Keratinocyte (primary cell): ENCODE measurements at regions not wholly inside any gene's neighbourhood (a gene's known extent, or its start where the extent isn't known, plus 50 kb on each side); places are given as distances from the start of the nearest gene placed in this dataset.

Experiments
- DNase-seq: peaks from one replicate; pipeline ENCODE4 v3.0.0-alpha.2; 2011; ENCODE audit warnings: low read depth, missing footprints, low spot score
- FAIRE-seq: peaks from 2 replicates; lab custom pipeline; 2011; peaks lifted over from hg19 to GRCh38; lab: Jason Lieb, UNC
- H2AFZ ChIP-seq: 2 replicates; pipeline ENCODE4 v1.6.0; 2012; ENCODE audit warnings: low read length, control low read depth, inconsistent platforms; ENCODE audit not compliant: control insufficient read depth
- H3K27ac ChIP-seq: 2 replicates; pipeline ENCODE4 v1.5.1; 2011; ENCODE audit warnings: low read length; ENCODE audit not compliant: control insufficient read depth, insufficient read depth
- H3K27me3 ChIP-seq: 3 replicates; pipeline ENCODE4 v1.6.0; 2011; ENCODE audit warnings: low read length; ENCODE audit not compliant: control insufficient read depth, insufficient read depth; ENCODE audit errors: extremely low read depth
- H3K36me3 ChIP-seq, 2 experiments: 2 replicates in 1 of 2; 3 replicates in 1 of 2; pipeline ENCODE4 v1.5.1; 2011; ENCODE audit warnings: low read length in 2 of 2, mild to moderate bottlenecking in 1 of 2; ENCODE audit not compliant: control insufficient read depth in 2 of 2, insufficient read depth in 2 of 2; ENCODE audit errors: extremely low read depth in 1 of 2
- H3K4me1 ChIP-seq: 3 replicates; pipeline ENCODE4 v1.5.1; 2011; ENCODE audit warnings: low read length; ENCODE audit not compliant: control insufficient read depth, insufficient read depth; ENCODE audit errors: extremely low read depth
- H3K4me2 ChIP-seq: 3 replicates; pipeline ENCODE4 v1.6.0; 2011; ENCODE audit warnings: low read depth, low read length; ENCODE audit not compliant: control insufficient read depth, insufficient read depth; ENCODE audit errors: extremely low read depth
- H3K4me3 ChIP-seq, 3 experiments: fragments of 200-600 bp in 1 of 3; sonication (generic) in 1 of 3; 2 replicates in 2 of 3; 3 replicates in 1 of 3; pipeline ENCODE4 v1.5.1; 2011 to 2016; ENCODE audit warnings: low read length in 3 of 3, mild to moderate bottlenecking in 3 of 3, control low read depth in 2 of 3, inconsistent platforms in 1 of 3, low read depth in 1 of 3, mixed read lengths in 1 of 3, mixed run types in 1 of 3, moderate library complexity in 1 of 3; ENCODE audit not compliant: control insufficient read depth in 2 of 3, insufficient read depth in 2 of 3; ENCODE audit errors: extremely low read depth in 1 of 3
- H3K79me2 ChIP-seq: 2 replicates; pipeline ENCODE4 v1.6.0; 2012; ENCODE audit warnings: low read length; ENCODE audit not compliant: control insufficient read depth, insufficient read depth
- H3K9ac ChIP-seq: 3 replicates; pipeline ENCODE4 v1.6.0; 2011; ENCODE audit warnings: low read length; ENCODE audit not compliant: control insufficient read depth, insufficient read depth; ENCODE audit errors: extremely low read depth
- H3K9me1 ChIP-seq: 3 replicates; pipeline ENCODE4 v1.6.0; 2011; ENCODE audit warnings: low read length; ENCODE audit not compliant: control insufficient read depth, insufficient read depth; ENCODE audit errors: extremely low read depth
- H3K9me3 ChIP-seq: 2 replicates; pipeline ENCODE4 v1.5.1; 2012; ENCODE audit warnings: low read depth, low read length; ENCODE audit not compliant: control insufficient read depth
- H4K20me1 ChIP-seq: 3 replicates; pipeline ENCODE4 v1.6.0; 2011; ENCODE audit warnings: low read length; ENCODE audit not compliant: control insufficient read depth, insufficient read depth; ENCODE audit errors: extremely low read depth
- EZH2 ChIP-seq: IDR thresholded peaks from one replicate; pipeline ENCODE4 v1.6.1; 2012; ENCODE audit warnings: inconsistent platforms, mild to moderate bottlenecking, low read length, moderate library complexity
- dilution Hi-C: fragments of 300-500 bp; cut with MboI; formaldehyde crosslinking; loops from one replicate; pipeline ENCODE4 v1.7.0; 2020; ENCODE audit warnings: low sequenced_read_pairs; ENCODE audit not compliant: extremely low pct_ligation_motif_present
- TF ChIP-seq, protein P1 (sequence below), 3 experiments: IDR thresholded peaks in 1 of 3; conservative IDR thresholded peaks in 1 of 3; optimal IDR thresholded peaks in 1 of 3; 2 replicates in 2 of 3; 3 replicates in 1 of 3; pipeline versions ENCODE3 to v1.5.1; 2011; ENCODE audit warnings: low read length in 3 of 3, mild to moderate bottlenecking in 3 of 3, moderate library complexity in 2 of 3, control low read depth in 1 of 3, inconsistent platforms in 1 of 3; ENCODE audit not compliant: insufficient read depth in 2 of 3; ENCODE audit errors: extremely low read depth in 1 of 3

DNA sequence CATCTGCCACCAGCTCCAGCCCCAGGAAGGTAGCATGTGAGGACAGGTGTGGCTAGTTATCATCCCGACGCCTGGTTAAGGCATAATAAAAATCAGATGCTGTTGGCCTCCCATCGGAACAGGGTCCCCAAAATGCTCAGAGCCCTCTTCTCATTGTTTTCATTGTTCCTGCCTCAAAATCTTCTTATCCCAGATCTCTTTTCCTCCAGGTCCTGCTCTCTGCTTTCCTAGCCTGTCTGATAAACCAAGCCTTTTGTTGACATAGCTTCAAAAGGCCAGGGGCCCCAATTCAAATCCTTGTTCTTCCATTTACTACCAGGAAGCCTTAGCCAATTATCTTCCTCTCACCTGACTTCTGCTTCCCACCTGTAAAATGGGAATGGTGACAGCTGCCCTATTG lies 130.1 kb upstream of the ADRA1B start:
- Histone ChIP-seq H3K4me3 (no peak overlapping the region), H3K36me3 (no peaks in the 10 kb centered on the region), H3K9ac (no peak overlapping the region), H3K4me2 (no peak overlapping the region), H3K9me1 (no peaks in the 10 kb centered on the region), H4K20me1 (no peaks in the 10 kb centered on the region), H2AFZ (no peak overlapping the region), H3K79me2 (no peaks in the 10 kb centered on the region), H3K9me3 (peaks cover 6% of the 10 kb centered on the region), H3K27me3 (no peaks in the 10 kb centered on the region), H3K4me1 (peaks cover 17% of the 10 kb centered on the region), H3K27ac (no peak overlapping the region)
- TF ChIP-seq EZH2: no peak
- TF ChIP-seq, protein P1, sequence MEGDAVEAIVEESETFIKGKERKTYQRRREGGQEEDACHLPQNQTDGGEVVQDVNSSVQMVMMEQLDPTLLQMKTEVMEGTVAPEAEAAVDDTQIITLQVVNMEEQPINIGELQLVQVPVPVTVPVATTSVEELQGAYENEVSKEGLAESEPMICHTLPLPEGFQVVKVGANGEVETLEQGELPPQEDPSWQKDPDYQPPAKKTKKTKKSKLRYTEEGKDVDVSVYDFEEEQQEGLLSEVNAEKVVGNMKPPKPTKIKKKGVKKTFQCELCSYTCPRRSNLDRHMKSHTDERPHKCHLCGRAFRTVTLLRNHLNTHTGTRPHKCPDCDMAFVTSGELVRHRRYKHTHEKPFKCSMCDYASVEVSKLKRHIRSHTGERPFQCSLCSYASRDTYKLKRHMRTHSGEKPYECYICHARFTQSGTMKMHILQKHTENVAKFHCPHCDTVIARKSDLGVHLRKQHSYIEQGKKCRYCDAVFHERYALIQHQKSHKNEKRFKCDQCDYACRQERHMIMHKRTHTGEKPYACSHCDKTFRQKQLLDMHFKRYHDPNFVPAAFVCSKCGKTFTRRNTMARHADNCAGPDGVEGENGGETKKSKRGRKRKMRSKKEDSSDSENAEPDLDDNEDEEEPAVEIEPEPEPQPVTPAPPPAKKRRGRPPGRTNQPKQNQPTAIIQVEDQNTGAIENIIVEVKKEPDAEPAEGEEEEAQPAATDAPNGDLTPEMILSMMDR (optimal IDR thresholded peaks at IDR 0.05 in 1 of 3, IDR thresholded peaks at IDR 0.05 in 1 of 3, conservative IDR thresholded peaks at IDR 0.05 in 1 of 3; ENCODE audit: extremely low read depth in 1 of 3, insufficient read depth in 2 of 3, low read length in 3 of 3): no peak
- dilution Hi-C loops: no loop called here
- DNase-seq (no peak), FAIRE-seq (no peak)

DNA sequence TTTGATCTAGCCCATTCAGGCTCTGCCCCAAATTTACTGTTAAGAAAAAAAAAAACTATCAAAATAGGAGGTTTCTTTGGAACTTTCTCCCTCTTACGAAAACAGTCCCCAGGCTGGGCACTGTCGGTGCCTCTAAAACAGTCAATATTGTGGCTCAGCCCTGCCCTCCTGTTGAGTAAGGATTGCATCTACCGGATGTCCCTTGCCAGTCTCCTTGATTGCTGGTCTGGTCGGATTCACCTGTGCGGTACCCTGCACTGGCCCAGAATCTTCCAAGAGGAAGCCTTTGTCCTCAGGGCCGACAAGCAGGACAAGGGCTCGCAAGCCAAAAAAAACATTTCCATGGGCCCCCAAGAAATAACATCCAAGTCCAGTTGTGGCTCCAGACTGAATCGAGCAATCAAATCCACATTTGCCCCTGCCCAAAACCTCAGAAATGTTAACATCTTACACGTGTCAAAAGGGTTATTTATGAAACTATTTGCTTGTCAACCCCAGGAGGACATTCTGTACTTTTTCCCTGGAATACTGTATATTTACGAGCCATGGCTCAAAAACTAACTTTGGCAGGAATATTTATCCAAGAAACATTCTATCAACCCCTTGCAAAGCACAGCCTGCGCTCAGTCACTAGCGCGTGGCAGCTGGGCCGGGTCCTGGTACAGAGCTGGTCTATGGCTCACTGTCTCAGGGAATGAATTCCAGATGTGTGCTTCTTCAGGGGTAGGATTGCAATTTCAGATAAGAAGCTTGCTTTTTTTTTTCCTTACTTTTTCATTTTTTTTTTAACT lies 129.2 kb upstream of the ADRA1B start:
- peaks cover 9% of the 10 kb centered on the region for H3K4me1 ChIP-seq
- no peaks in the 10 kb centered on the region for H3K79me2 ChIP-seq
- no peak for FAIRE-seq
- no peaks in the 10 kb centered on the region for H3K36me3 ChIP-seq
- no peaks in the 10 kb centered on the region for H4K20me1 ChIP-seq
- H3K9me3 ChIP-seq: peaks cover 4% of the 10 kb centered on the region
- no peak overlapping the region for H3K27ac ChIP-seq
- H3K9ac ChIP-seq: no peak overlapping the region
- no peaks in the 10 kb centered on the region for H3K9me1 ChIP-seq
- H3K4me2 ChIP-seq: no peak overlapping the region
- no peak overlapping the region for H3K4me3 ChIP-seq
- TF ChIP-seq, protein P1 (optimal IDR thresholded peaks at IDR 0.05 in 1 of 3, IDR thresholded peaks at IDR 0.05 in 1 of 3, conservative IDR thresholded peaks at IDR 0.05 in 1 of 3; ENCODE audit: extremely low read depth in 1 of 3, insufficient read depth in 2 of 3, low read length in 3 of 3): no peak
- no peak for TF ChIP-seq EZH2
- dilution Hi-C loops: no loop called here
- H3K27me3 ChIP-seq: no peaks in the 10 kb centered on the region
- H2AFZ ChIP-seq: no peak overlapping the region
- DNase-seq: no peak
